ENCODE measurements at regions not wholly inside any gene's neighbourhood (a gene's known extent, or its start where the extent isn't known, plus 50 kb on each side); places are given as distances from the start of the nearest gene placed in this dataset.

DNA sequence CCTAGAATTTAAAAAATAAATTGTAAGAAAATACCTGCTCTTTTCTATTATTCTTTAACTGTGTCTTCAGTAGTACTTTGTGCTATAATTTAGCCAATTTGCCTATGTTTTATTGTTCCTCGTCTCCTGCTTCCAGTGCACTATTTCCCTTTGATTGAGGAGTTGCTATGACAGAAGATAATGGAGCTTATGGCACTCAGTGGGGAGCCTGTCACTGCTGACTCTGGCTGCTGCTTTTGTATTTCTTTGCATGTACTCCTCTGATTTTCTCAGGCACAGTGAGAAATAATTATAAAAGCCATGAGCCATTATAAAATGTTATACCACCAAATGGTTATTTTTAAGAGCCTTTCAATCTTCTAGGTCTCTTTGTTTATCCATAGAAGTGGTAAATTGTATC is 1310.8 kb upstream of the SLC39A10 start:
- TF ChIP-seq, protein P1, sequence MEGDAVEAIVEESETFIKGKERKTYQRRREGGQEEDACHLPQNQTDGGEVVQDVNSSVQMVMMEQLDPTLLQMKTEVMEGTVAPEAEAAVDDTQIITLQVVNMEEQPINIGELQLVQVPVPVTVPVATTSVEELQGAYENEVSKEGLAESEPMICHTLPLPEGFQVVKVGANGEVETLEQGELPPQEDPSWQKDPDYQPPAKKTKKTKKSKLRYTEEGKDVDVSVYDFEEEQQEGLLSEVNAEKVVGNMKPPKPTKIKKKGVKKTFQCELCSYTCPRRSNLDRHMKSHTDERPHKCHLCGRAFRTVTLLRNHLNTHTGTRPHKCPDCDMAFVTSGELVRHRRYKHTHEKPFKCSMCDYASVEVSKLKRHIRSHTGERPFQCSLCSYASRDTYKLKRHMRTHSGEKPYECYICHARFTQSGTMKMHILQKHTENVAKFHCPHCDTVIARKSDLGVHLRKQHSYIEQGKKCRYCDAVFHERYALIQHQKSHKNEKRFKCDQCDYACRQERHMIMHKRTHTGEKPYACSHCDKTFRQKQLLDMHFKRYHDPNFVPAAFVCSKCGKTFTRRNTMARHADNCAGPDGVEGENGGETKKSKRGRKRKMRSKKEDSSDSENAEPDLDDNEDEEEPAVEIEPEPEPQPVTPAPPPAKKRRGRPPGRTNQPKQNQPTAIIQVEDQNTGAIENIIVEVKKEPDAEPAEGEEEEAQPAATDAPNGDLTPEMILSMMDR (IDR thresholded peaks at IDR 0.05), result no peak
- TF ChIP-seq ZFX (IDR thresholded peaks at IDR 0.05; ENCODE audit: borderline replicate concordance), result no peak

All from 22Rv1 (cell line).